ENCODE measurements at regions not wholly inside any gene's neighbourhood (a gene's known extent, or its start where the extent isn't known, plus 50 kb on each side); places are given as distances from the start of the nearest gene placed in this dataset.

DNA sequence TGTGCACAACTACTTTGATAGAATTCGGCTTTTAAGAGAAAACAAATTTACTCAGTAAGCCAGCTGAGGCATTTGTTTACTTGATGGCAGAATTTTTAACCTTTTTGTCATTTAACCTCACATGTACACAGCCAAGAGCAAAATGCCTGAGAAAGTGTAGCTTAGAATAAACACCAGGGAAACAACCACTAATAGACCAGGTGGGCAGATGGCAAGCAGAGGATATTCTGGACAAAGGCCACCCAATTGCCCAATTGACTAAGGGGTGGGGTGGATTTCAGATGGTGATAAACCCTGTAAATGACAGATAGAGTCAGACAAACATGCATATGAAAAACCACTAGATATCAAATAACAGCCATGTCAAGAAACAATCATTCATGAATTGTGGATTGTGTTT is 190.7 kb upstream of the FBXL4 start:
- no peak for DNase-seq

DNA sequence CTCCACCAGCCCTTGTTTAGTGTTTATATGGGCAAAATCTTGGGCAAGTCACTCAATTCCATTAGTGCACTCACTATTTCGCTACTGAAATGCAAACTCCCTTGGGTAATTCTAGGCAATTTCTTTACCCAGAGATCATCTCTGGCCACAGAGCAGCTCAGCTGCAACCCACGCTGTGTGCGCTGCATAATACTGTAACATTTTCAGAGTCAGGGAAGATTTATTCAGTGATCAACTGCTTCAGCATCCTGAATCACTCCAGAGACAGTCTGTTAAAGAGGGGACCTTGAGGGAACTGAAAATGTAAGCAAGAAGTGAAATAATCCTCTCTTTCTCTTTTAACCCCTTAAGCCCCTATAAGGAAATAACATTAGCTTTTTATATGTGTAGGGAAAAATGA is 189.6 kb upstream of the FBXL4 start:
- DNase-seq: no peak

DNA sequence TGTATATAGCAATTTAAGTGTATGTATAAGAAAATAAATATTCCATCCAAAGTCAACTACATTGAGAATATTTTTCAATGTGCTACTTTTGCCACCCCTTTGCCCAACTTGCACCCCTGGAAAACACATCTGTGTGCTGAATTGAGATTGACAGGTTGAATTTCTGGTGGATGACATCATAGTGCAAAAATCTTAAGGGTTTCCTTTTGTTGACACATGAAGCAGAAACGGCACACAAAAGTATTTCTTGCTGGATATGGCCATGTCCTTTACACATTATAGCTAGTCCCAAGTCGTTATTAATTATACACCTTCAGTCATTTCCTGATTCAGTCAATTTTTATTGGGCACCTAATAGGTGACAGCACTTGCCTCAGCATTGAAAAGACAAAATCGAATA is 188.7 kb upstream of the FBXL4 start:
- DNase-seq: no peak

DNA sequence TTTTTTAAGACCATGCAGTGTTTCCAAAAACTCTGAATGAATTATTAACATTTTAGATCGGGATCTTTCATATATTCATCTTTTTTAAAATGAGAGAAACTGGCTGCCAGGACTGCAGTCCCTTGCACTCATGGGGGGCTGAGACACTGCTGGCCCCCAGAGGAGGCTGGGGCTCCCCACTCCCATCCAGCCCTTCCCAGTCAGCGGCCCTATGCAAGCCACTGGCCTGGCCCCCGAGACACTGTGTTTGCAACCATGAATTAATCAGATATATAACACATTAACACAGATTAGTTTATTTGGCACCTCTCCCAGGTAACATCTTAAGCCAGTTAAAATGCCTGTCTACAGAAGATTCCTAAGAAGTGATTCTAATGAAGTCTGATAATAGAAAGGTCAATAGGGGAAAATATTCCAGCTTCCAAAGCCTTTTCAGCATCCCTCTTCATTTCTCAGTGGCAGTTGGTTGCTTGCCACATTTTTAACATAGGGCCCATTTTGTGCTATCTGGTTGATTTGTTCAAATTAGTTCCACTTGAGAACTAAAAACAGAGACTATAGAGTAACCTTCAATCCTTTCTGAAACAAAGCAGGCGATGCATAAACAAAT is 184.4 kb upstream of the FBXL4 start:
- no peak for DNase-seq

DNA sequence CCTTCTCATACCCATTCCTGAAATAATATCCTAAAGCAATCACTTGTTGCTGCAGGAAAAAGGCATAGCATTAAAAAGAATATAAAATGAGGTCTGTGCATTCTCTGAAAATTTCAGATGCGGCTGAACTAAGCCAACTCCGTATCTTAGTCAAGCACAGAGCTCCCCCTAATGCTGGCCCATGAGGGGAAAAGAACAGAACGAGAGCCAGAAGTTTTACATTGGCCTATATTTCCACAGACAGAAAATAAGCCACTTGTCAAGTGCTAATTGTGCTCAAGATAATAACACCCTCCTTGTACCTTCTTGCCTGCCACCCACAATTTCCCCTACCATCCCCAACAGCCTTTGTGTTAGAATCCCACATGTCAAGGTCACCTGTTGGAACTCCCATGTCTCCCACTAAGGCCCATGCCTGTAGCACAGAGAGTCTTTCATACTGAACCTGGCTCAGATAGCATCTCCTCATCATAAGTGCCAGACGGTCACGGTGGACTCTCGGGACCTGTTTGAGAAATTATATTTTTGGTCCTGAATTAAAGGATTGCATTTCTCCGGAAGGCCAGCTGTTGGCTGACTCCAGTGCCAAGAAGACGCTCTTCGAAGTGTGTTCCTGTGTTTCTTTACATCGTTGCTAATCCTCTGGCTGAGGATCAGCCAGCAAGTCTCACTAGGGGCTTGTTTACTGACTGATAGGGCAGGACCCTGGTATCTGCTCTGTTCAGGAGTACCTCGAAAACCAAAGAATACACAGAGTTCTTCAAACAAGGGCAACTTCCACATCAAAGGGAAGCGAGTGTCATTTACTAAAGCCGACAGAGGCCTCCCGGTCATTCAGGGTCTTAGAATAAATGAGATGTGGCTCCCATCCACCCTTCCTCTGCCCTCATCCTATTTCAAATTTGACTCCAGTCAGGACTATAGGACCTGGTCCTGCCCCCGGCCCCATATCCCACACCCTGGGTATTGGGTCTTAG is 183.4 kb upstream of the FBXL4 start:
- DNase-seq: no peak

DNA sequence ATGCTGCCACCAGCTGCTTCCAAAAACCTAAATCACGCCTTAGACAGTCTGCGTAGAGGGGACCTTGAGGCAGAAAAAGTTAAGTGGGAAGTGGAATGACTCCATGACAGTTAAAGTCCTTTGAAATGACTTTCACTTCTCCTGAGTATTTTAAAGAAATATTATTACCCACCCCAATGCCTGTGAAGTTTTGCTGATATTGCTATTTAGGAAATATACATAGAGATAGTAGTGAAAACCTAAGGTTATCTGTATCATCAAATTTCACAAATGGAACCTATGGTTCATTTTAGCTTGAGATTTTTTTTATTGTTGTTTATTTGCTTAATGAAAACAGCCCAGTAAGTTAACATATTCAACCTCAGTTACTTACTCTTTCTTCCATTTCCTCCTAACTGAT is 182.1 kb upstream of the FBXL4 start:
- DNase-seq: no peak

DNA sequence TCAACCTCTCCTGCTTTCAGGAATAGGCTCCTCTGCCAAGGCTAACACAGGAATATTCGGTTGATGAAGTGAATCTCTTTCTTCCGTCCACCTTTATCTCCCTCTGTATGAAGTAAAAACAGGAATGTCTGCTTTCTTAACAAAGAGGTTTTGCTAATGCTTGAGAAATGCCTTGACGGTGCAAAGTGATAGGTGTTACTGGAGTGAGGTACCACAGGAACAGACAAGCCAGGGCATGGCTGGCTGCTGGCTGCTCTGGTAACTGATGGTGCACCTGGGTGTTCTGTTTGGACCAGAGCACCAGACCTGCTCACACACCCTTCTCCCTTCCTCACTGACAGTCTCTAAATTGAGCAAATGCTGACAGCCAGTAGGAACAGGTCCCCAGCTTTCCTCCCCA is 174.0 kb upstream of the FBXL4 start:
- DNase-seq: no peak

DNA sequence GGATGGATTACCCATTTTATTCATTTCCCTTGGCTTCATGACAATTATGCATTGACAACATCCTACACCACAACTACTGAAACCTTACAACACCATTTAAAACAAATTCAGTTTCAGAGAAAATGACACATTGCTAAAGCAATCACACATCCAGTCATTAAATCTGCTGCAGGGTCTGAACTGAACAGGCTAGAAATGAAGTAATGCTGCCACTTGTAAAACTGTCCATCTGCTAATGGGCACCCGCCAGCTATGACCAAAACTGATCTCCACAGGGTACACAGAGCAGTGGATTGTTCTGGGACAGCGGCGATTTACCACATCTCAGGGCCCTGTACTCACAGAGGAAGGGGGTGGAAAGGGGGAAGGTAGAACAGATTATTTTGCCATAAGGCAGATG is 172.9 kb upstream of the FBXL4 start:
- DNase-seq: no peak

DNA sequence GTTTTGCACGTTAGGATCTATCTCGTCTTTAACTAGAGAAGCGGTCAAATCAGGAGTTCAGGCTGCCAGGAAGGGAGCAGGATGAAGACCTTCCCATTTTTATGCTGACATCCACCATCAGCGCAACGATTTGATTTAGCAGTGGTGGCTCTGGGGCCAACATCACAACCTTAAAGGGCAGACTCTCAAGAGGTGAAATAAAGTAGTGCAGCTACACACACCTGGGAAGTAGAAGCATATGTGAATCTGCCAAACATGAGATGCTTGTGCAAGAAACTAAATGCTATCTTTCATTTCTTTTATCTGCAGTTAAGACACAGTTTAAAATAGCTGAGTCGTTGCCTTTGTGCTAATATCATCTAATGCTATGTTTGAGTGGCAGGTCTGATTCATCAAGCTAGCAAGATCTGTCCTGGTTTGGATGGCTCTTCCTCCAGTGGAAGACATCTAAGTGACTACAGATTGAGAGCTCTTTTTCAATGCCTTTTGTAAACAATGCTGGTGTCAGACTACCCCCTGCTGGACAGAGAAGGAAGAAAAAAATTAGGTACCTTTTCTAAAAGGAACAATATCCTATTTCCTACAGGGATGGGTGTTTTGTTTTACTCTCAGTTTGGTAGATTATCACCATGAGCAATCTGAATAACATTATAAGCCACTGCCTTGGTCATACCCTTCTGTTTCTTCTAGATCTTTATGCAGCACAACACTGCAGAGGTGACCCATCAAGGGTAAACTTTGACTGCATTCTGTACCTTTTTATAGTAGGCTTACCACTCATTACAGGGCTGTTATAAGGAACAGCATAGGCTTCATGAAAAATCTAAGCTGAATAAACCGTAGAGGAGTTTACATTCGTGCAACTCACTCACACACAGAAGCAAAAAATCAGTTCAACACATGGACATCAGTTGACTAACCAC is 171.6 kb upstream of the FBXL4 start:
- peak; percentile 52 for DNase-seq

DNA sequence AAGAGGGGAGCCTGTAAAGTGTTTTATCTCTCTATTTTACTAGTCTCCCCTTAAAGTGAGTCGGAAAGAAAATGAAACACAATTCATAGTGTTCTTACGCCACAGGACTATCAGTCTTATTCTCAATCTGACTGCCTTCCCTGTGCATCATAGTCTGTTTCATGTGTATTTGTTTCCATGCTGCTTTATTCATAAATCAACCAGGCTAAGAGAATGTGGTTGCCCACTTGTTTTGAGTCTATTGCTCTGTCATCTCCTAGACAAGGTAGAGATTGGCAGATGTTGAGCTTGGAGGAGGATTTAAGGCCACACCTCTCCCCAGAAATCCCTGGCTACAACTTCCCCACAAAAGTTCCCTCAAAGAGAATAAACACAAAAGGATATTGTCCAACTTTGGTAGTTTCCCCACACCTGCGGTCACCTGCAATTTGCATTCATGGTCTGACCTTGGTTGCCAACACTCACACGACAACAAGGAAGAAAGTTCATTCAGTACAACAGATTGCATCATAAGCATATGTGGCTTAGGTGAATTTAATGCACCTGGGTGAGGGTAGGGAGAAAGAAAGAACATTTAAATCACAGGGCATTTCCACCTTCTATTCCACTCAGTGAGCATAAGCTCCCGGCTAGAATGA is 167.1 kb upstream of the FBXL4 start:
- DNase-seq: no peak

DNA sequence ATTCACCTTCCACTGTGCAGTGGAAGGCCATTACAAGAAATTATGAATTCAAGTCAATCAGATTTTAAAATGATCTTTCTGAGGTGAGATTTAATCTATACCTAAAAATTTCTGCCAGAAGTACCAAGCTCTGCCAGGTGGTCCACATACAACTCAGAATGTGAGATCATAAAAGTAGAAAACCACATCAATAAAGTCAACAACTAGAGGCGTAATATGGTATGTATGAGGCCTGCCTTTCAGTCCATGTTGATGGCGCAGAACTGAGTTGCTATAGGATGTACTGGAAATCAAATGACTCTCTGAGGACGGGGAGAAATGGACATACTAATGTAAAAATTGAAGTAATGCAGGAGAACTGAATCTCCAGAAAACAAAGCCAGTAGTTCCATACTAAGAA is 163.8 kb upstream of the FBXL4 start:
- no peak for DNase-seq

DNA sequence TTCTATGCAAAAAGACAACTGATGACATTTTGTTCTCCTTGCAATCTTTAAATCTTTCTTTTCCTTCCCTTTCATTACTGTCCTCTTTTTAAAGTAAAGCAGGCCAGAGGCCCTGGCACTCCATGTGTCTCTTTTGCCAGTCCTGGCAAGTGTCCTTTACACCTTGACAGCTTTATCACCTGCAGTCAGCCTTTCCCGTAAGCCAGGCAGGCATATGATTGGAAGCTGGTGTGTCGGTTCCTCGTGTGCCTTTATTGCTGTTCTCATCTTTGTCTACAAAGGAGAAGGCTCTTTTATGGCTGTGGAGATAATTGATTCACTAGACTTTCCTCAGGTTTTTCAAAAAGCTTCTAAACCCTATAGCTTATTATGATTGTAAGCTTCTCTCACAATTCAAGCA is 162.3 kb upstream of the FBXL4 start:
- DNase-seq: no peak

DNA sequence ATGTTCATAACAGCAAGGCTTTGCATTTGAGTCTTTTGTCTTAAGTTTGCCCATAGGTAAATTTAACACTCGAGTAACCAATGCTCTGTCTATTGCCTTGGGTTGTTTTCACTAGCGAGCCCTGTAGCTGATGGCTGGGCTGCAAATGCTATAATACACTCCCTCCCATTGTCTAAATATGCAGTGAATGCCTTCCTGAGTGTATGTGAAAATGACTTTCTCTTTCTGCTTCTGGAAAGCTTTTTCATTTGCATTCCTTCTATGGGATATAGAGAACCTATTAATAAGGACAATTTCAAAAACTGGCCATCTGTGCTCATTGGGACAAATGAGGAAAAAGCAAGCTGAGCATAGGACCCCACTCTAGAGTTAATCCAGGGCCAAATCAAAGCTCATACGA is 156.5 kb upstream of the FBXL4 start:
- no peak for DNase-seq

DNA sequence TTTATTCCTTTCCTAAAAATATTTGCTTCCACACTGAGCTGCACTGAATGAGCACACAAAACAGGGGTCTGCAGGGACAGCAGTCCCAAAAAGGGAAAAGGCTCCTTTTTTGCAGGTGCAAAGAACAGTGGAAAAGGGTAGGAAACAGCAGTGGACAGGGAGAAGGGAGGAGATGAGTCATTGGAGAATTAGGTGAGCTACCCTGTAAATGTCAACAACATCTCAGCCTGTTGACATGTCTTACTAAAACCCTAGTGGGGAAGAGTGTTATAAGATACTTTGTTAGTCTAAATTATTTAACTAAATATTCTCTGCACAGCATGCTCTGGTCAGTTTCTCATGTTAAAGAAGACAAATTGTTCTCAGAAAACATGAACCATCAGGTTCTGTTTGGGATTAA is 151.5 kb upstream of the FBXL4 start:
- DNase-seq: no peak

DNA sequence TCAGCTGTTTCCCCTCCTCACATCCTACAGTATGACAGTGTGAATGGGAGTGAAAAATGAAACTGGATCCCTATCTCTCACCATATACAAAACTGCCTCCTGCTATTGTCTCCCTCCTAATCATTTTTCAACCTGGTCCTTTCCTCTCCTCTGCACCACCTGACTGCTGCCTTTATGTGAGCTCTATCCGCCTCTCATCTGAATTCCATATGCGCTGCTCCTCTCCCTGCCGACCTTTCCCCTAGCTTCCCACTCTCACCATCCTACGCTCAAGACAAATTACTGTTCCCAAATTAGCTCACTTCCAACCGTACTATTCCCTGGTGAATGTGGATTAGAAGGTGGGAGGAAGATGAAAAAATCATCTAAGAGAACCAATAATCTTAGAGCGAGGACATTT is 148.4 kb upstream of the FBXL4 start:
- DNase-seq: no peak

DNA sequence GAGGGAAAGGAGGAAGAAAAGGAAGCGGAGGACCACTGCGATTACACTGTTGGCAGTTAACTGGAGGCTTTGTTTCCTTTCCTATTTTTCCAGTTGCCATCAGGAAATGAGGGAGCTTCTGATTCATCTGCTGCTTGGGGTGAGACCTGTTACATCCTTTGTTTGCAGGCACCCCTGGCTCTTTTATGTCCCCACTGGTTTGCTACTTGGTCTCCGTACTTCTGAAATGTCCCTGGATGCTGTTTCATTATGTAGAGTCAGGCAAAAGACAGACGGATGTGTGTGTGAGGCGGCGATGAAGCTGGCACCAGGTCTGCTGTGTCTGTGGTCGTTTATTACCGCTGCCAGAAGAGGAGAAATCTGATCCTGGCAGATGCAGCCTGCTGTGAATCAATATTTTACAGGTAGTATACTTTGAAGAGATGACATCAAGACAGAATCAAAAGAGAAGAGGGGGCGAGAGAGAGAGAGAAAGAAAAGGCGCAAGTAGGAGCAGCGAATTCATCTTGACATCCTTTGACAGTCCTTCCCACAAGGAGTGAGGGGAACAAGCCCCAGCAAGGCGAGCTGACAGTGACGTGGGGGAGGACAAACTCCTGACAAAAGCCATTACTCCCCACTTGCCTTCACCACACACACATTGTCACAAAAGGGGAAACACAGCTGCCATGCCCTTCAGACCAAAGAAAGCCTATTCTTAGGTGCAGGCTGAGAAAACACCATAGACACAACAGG is 145.9 kb upstream of the FBXL4 start:
- DNase-seq: no peak

DNA sequence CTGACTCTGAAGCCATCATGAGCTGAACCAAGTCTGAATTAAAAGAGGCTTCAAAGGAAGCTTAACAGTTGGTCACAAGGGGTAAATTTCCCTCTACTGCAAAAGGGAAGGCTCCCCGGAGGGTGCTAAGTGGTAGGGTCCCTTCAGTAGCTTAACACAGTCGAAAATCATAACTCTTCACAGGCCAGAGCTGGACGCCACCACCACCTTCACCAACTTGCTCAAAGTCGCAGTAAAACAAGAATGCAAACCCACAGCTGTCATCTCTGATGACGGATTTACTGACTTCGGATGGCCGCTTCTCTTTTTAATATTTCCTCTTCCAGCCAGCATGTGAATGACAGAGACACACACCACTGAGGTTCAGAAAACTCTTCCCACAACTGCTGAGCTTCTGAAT is 144.7 kb upstream of the FBXL4 start:
- no peak for DNase-seq

DNA sequence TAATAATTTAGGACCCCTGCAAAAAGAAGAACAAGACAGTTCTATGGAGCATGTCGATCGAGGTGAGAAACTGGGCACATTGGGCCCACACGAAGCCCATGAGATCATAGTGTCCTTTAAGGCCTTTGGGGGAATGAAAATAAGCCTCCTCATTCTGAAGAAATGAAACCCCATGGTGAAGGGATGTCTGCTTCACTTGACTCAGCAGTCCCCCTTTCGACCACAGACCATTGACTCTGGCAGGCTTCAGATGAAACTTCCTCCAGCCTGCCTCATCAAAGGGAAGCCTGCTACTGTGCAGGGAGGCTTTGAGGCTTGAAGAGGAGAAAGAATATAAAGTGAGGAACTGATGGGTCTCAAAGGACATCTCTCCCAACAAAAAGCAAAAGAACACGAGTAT is 144.2 kb upstream of the FBXL4 start:
- DNase-seq: no peak

DNA sequence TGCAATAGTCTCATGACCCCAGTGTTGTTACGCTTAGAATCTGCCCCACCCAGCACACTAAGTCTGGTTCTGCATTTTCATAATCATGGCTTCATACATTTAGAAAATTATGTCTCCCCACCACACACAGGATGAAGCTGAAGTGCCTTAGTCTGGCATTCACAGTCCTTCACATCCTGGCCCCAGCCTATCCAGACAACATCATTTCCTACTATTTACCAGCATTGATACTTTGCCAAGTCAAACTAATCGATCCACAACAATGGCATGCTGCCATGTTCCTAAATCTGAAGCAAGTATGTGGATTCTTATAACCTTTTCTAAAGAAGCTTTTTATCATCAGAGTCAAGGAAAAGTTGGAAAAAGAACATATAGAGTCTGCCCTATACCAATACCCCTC is 132.4 kb upstream of the FBXL4 start:
- DNase-seq: no peak

DNA sequence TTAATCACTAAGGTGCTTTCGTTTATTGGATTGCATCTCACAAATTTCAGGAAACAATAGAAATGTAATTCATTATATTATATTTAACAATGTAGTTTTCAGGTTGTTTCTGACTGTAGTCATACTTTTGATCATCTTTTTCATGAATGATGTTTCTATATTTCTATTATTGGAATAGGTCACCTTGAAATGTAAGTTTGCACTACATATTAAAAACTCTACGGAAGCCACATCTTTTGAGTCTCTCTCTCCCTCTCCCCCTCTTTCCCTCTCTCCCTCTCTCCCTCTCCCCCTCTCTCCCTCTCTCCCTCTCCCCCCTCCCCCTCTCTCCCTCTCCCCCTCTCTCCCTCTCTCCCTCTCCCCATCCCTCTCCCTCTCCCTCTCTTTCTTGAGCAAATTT is 131.3 kb upstream of the FBXL4 start:
- no peak for DNase-seq

DNA sequence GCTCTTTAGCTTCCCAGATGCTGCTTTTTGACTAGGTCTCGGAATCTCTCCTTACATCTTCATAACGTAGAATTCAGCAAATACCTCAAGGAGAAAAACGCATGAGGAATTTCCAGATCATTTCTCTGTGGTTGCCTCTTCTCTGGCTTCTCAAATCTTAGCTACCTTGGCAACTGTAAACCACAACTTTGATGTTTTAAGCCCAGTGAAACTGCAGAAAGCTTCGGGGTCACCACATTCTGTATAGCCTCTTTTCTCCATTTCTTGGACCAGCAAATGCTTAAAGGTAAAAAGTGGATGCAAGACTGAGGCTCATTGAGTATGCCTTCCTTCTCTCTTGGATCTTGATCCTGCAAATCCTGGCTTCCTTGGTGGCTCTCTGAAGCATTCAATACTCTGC is 125.5 kb upstream of the FBXL4 start:
- no peak for DNase-seq

DNA sequence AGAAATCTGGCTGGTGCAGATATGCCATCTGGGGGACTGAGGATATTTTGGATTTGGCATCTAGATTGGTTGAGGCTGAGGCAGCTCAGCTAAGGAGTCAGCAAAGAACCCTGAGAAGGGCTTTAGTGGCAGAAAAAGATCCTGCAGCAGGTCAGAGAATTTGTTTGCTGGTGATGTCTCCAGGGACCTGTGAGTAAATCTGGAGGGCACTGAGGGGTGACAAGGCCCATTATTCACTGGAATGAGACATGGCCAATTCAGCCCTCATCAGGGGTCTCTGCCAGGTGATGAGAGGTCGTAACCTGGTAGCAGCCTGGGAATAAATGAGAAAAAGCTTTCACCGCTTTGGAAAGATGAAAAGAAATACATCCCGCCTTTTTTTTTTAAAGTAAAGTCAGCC is 118.3 kb upstream of the FBXL4 start:
- DNase-seq: no peak

Measured in CD4-positive, alpha-beta T cell treated with Interleukin-4 for 4 hours (primary cell).